GM06990 (cell line): ENCODE measurements at regions not wholly inside any gene's neighbourhood (a gene's known extent, or its start where the extent isn't known, plus 50 kb on each side); places are given as distances from the start of the nearest gene placed in this dataset.

Experiments used
- DNase-seq: peaks from one replicate; pipeline ENCODE4 v3.0.0-alpha.2; 2011; ENCODE audit not compliant: insufficient read length; ENCODE audit errors: extremely low read depth
- H3K27me3 ChIP-seq: replicated peaks from 2 replicates; pipeline ENCODE4 v1.6.0; 2011; ENCODE audit warnings: low read length; ENCODE audit not compliant: control insufficient read depth, insufficient read depth
- H3K36me3 ChIP-seq: 2 replicates; pipeline ENCODE4 v1.5.1; 2011; ENCODE audit warnings: low read length; ENCODE audit not compliant: control insufficient read depth, insufficient read depth
- H3K4me3 ChIP-seq: replicated peaks from 2 replicates; pipeline ENCODE4 v1.5.1; 2011; ENCODE audit warnings: low read depth, mild to moderate bottlenecking, control low read depth, low read length
- CTCF ChIP-seq: IDR thresholded peaks from 2 replicates; pipeline ENCODE4 v1.5.1; 2011; ENCODE audit warnings: low read length, control low read depth, mild to moderate bottlenecking, inconsistent platforms; ENCODE audit not compliant: insufficient read depth, poor library complexity, severe bottlenecking

- Histone ChIP-seq H3K27me3 (no peaks in the 10 kb centered on the region), H3K36me3 (no peaks in the 10 kb centered on the region), H3K4me3 (no peak overlapping the region)
- no peak for TF ChIP-seq CTCF
- DNase-seq, result no peak
Observed at GRCh38 chr10:42111661-42112330, 526.6 kb downstream of the ZNF33B start.

DNA sequence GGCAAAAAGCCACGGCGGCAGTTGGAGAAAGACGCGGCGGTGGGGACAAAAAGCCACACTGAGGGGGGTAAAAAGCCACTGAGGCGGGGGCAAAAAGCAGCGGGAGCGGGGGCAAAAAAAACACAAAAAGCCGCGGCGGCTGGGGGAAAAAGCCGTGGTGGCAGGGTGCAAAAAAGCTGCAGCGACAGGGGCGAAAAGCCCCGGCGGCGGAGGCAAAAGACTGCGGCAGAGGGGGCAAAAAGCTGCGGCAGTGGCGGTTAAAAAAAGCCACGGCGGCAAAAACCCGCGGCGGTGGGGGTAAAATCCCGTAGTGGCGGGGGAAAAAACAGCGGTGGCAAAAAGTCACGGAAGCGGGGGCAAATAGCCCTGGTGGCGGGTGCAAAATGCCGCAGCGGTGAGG lies 527.3 kb downstream of the ZNF33B start:
- TF ChIP-seq CTCF, result no peak
- Histone ChIP-seq H3K27me3 (no peaks in the 10 kb centered on the region), H3K36me3 (no peaks in the 10 kb centered on the region), H3K4me3 (no peak overlapping the region)
- DNase-seq, result no peak
